H1 (cell line): ENCODE measurements at regions not wholly inside any gene's neighbourhood (a gene's known extent, or its start where the extent isn't known, plus 50 kb on each side); places are given as distances from the start of the nearest gene placed in this dataset.
"Not testable (repeated sequence)": the region's sequence is repeated elsewhere in the genome, so short reads cannot be mapped to it uniquely, and the experiment has no call there.

Experiments
- CTCF ChIA-PET: fragments of 300-600 bp; sonication (Branson Sonifier 250); formaldehyde crosslinking; loops from one replicate; lab custom pipeline; 2021; ENCODE audit not compliant: partially characterized antibody; lab: Charles Lee
- POLR2A ChIA-PET: fragments of 300-600 bp; sonication (Branson Sonifier 250); formaldehyde crosslinking; loops from one replicate; lab custom pipeline; 2021; ENCODE audit warnings: inconsistent platforms; ENCODE audit not compliant: partially characterized antibody; lab: Charles Lee
- DNase-seq, 2 experiments: peaks; one replicate each; pipeline versions ENCODE4 v3.0.0 to v3.0.0-alpha.2; 2010 to 2022; ENCODE audit warnings: low spot score in 2 of 2, low read depth in 1 of 2, mixed read lengths in 1 of 2
- FAIRE-seq: peaks from 2 replicates; lab custom pipeline; 2011; peaks lifted over from hg19 to GRCh38; lab: Jason Lieb, UNC
- H2AFZ ChIP-seq: 2 replicates; pipeline ENCODE4 v1.8.1; 2012; ENCODE audit warnings: low read length, inconsistent platforms
- H2AK5ac ChIP-seq: 2 replicates; pipeline ENCODE4 v1.6.1; 2013; ENCODE audit warnings: low read depth, low read length
- H2BK120ac ChIP-seq: replicated peaks from 2 replicates; pipeline ENCODE3; 2013; ENCODE audit warnings: low read depth, low read length, inconsistent platforms
- H2BK12ac ChIP-seq: 2 replicates; pipeline ENCODE4 v1.6.1; 2013; ENCODE audit warnings: low read depth, low read length
- H2BK15ac ChIP-seq: 2 replicates; pipeline ENCODE4 v1.6.1; 2013; ENCODE audit warnings: low read length
- H2BK20ac ChIP-seq: 2 replicates; pipeline ENCODE4 v1.6.1; 2013; ENCODE audit warnings: low read length
- H2BK5ac ChIP-seq: 2 replicates; pipeline ENCODE4 v1.6.1; 2013; ENCODE audit warnings: low read depth, low read length
- H3K14ac ChIP-seq: 2 replicates; pipeline ENCODE4 v1.6.1; 2013; ENCODE audit warnings: inconsistent platforms; ENCODE audit not compliant: insufficient read length
- H3K18ac ChIP-seq: 2 replicates; pipeline ENCODE4 v1.6.1; 2013; ENCODE audit warnings: low read length; ENCODE audit errors: extremely low read depth
- H3K23ac ChIP-seq: 2 replicates; pipeline ENCODE4 v1.6.1; 2013; ENCODE audit warnings: inconsistent platforms; ENCODE audit not compliant: insufficient read length
- H3K23me2 ChIP-seq: 2 replicates; pipeline ENCODE4 v1.6.1; 2013; ENCODE audit warnings: low read depth, low read length
- H3K27ac ChIP-seq: 2 replicates; pipeline ENCODE4 v1.6.1; 2011; ENCODE audit warnings: low read depth, low read length, inconsistent platforms
- H3K27me3 ChIP-seq, 4 experiments: replicated peaks in 1 of 4; 1 replicate in 1 of 4; 2 replicates in 3 of 4; pipeline versions ENCODE4 v1.6.1 to v1.8.1; 2011 to 2013; ENCODE audit warnings: low read length in 3 of 4, mild to moderate bottlenecking in 3 of 4, inconsistent platforms in 2 of 4, mixed read lengths in 2 of 4, moderate library complexity in 1 of 4; ENCODE audit not compliant: control insufficient read depth in 3 of 4, insufficient read depth in 3 of 4; ENCODE audit errors: extremely low read depth in 1 of 4
- H3K36me3 ChIP-seq, 4 experiments: 2 replicates each; pipeline versions ENCODE4 v1.6.1 to v1.8.1; 2011 to 2013; ENCODE audit warnings: mild to moderate bottlenecking in 4 of 4, low read length in 3 of 4, moderate library complexity in 2 of 4, control low read depth in 1 of 4, inconsistent platforms in 1 of 4; ENCODE audit not compliant: insufficient read depth in 4 of 4, control insufficient read depth in 2 of 4
- H3K4ac ChIP-seq: replicated peaks from 2 replicates; pipeline ENCODE3; 2013; ENCODE audit warnings: low read length, low read depth, mixed read lengths, inconsistent platforms; ENCODE audit not compliant: insufficient read length
- H3K4me1 ChIP-seq, 4 experiments: replicated peaks in 1 of 4; 1 replicate in 1 of 4; 2 replicates in 3 of 4; pipeline versions ENCODE4 v1.6.1 to v1.8.1; 2011 to 2013; ENCODE audit warnings: low read length in 3 of 4, inconsistent platforms in 2 of 4, mixed read lengths in 1 of 4; ENCODE audit not compliant: insufficient read depth in 4 of 4, control insufficient read depth in 3 of 4
- H3K4me2 ChIP-seq, 2 experiments: 2 replicates each; pipeline versions ENCODE4 v1.6.1 to v1.8.1; 2011 to 2013; ENCODE audit warnings: low read depth in 2 of 2, low read length in 2 of 2, control low read depth in 1 of 2, inconsistent platforms in 1 of 2, mild to moderate bottlenecking in 1 of 2; ENCODE audit not compliant: insufficient read depth in 1 of 2
- H3K4me3 ChIP-seq, 4 experiments: fragments of 200-600, 300-600 bp in 1 of 4; sonication (generic), shearing (Covaris generic), sonication (Bioruptor Twin) in 1 of 4; 2 replicates each; pipeline versions ENCODE4 v1.5.1 to v1.8.1; 2011 to 2016; ENCODE audit warnings: low read length in 4 of 4, low read depth in 3 of 4, control low read depth in 2 of 4, inconsistent platforms in 2 of 4, mild to moderate bottlenecking in 2 of 4, mixed read lengths in 1 of 4, moderate library complexity in 1 of 4; ENCODE audit not compliant: insufficient read depth in 2 of 4; ENCODE audit errors: extremely low read depth in 1 of 4
- H3K56ac ChIP-seq: replicated peaks from 2 replicates; pipeline ENCODE3; 2013; ENCODE audit warnings: low read depth, mild to moderate bottlenecking, mixed read lengths, low read length, inconsistent platforms; ENCODE audit not compliant: insufficient read length
- H3K79me1 ChIP-seq: 2 replicates; pipeline ENCODE4 v1.6.1; 2013; ENCODE audit warnings: low read depth, low read length, control low read depth
- H3K79me2 ChIP-seq, 2 experiments: 2 replicates each; pipeline versions ENCODE4 v1.6.1 to v1.8.1; 2012 to 2013; ENCODE audit warnings: low read length in 2 of 2, mild to moderate bottlenecking in 2 of 2, inconsistent platforms in 1 of 2; ENCODE audit not compliant: insufficient read depth in 2 of 2, control insufficient read depth in 1 of 2
- H3K9ac ChIP-seq, 4 experiments: replicated peaks in 1 of 4; 1 replicate in 1 of 4; 2 replicates in 3 of 4; pipeline versions ENCODE4 v1.6.1 to v1.8.1; 2011 to 2013; ENCODE audit warnings: low read depth in 3 of 4, low read length in 3 of 4, control low read depth in 2 of 4, mild to moderate bottlenecking in 2 of 4, moderate library complexity in 2 of 4, inconsistent platforms in 1 of 4; ENCODE audit errors: extremely low read depth in 1 of 4
- H3K9me3 ChIP-seq, 2 experiments: 2 replicates each; pipeline versions ENCODE4 v1.6.1 to v1.8.1; 2012 to 2013; ENCODE audit warnings: mild to moderate bottlenecking in 2 of 2, moderate library complexity in 2 of 2, control low read depth in 1 of 2, inconsistent platforms in 1 of 2, low read depth in 1 of 2, low read length in 1 of 2, mixed read lengths in 1 of 2; ENCODE audit not compliant: insufficient read depth in 2 of 2
- H4K20me1 ChIP-seq, 2 experiments: replicated peaks in 1 of 2; 2 replicates each; pipeline versions ENCODE3 to v1.8.1; 2011 to 2013; ENCODE audit warnings: inconsistent platforms in 2 of 2, low read length in 2 of 2, mild to moderate bottlenecking in 1 of 2; ENCODE audit not compliant: insufficient read depth in 2 of 2, control insufficient read depth in 1 of 2
- H4K5ac ChIP-seq: 2 replicates; pipeline ENCODE4 v1.6.1; 2013; ENCODE audit warnings: low read length, low read depth, mixed read lengths, inconsistent platforms; ENCODE audit not compliant: insufficient read length
- H4K8ac ChIP-seq: 2 replicates; pipeline ENCODE4 v1.8.0; 2013; ENCODE audit warnings: mild to moderate bottlenecking, moderate library complexity, low read length, inconsistent platforms; ENCODE audit not compliant: insufficient read depth; ENCODE audit errors: extremely low read depth
- H4K91ac ChIP-seq: replicated peaks from 2 replicates; pipeline ENCODE3; 2013; ENCODE audit warnings: low read length, mixed read lengths, inconsistent platforms; ENCODE audit not compliant: insufficient read length
- WGBS, 2 experiments: shearing (Covaris generic) in 1 of 2; methylation state at CpG; one replicate each; pipeline versions ENCODE4 v1.1.6 to v1.1.7; 2013 to 2015; ENCODE audit warnings: low lambda C conversion rate in 2 of 2, mixed read lengths in 2 of 2, inconsistent platforms in 1 of 2, low coverage in 1 of 2, missing lambda C conversion rate in 1 of 2; ENCODE audit not compliant: insufficient replicate concordance in 2 of 2, insufficient coverage in 1 of 2, insufficient read length in 1 of 2; ENCODE audit errors: extremely low coverage in 1 of 2, missing lambda C conversion rate in 1 of 2; 5-methylcytosine and 5-hydroxymethylcytosine counted together

GRCh38 chr15:75773974-75774373 lies 61.3 kb upstream of the CSPG4 start:
- CTCF ChIA-PET = interaction anchor here (1.4 kb wide), 1 partner anchor 13 kb away, joined by 3 read pairs; no protein-coding TSS in a partner anchor
- H3K4me1 ChIP-seq = peaks cover 2 to 11% (median 7%) of the 10 kb centered on the region in 4 experiments; a peak in 5 of 7 replicates
- H2BK15ac ChIP-seq, H2BK20ac ChIP-seq, H2AFZ ChIP-seq, H3K36me3 ChIP-seq, H3K4me2 ChIP-seq, H3K4ac ChIP-seq, H2BK12ac ChIP-seq, H3K27ac ChIP-seq, H3K23ac ChIP-seq, H3K23me2 ChIP-seq, H3K4me3 ChIP-seq, H3K56ac ChIP-seq, H3K9me3 ChIP-seq, H4K5ac ChIP-seq, FAIRE-seq, H3K79me2 ChIP-seq, H3K27me3 ChIP-seq, H2BK120ac ChIP-seq, H3K18ac ChIP-seq, H3K14ac ChIP-seq, H4K20me1 ChIP-seq, DNase-seq, H4K91ac ChIP-seq, H3K9ac ChIP-seq, H2AK5ac ChIP-seq, H3K79me1 ChIP-seq, POLR2A ChIA-PET, H2BK5ac ChIP-seq, H4K8ac ChIP-seq: not testable (repeated sequence)
- 88% methylated on average over 2 of the region's 3 CpGs; no CpG with 5 or more reads in 1 of the 2 experiments for WGBS, 2 experiments
